ENCODE measurements at regions not wholly inside any gene's neighbourhood (a gene's known extent, or its start where the extent isn't known, plus 50 kb on each side); places are given as distances from the start of the nearest gene placed in this dataset.

DNA sequence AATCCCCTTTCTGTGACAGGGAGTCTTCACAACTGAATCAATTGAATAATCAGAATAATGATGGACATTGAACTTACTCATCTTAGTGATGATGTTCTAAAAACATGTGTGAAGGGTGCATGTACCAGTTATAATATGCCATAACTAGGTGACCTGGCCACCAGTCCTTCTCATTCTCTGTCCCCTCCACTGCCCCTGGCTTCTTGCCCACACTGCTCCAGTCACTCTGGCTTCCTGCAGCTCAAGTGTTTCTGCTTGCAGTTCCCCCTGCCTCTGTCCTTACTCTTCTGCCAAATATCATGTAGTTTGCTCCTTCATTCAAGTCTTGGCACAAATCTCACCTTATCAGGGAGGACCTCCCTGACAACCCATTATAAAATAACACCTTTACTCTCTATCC lies 168.1 kb upstream of the SLC7A11 start:
- H3K4me2 ChIP-seq (ENCODE audit: low read depth, low read length) = no peak overlapping the region
- H3K56ac ChIP-seq (ENCODE audit: extremely low read depth, insufficient read depth, low read length) = no peak overlapping the region
- H3K4me1 ChIP-seq (ENCODE audit: control insufficient read depth, insufficient read depth, low read length) = peaks cover 8% of the 10 kb centered on the region
- H3K4ac ChIP-seq (ENCODE audit: low read depth, low read length) = no peak overlapping the region
- intact Hi-C loops (cut with micrococcal nuclease) (no loop called here), dilution Hi-C loops (cut with HindIII; ENCODE audit: low sequenced_read_pairs, unreplicated experiment) (no loop called here), in situ Hi-C loops (cut with MboI; ENCODE audit: low sequenced_read_pairs) (no loop called here)
- H2AK9ac ChIP-seq (replicated peaks; ENCODE audit: low read depth, low read length, poor library complexity) = no peak overlapping the region
- H3K14ac ChIP-seq (replicated peaks; ENCODE audit: low read depth, low read length) = no peak overlapping the region
- H2BK15ac ChIP-seq (ENCODE audit: low read depth, low read length) = no peak overlapping the region
- no peak overlapping the region for H3K4me3 ChIP-seq (ENCODE audit: insufficient read depth, low read depth, low read length)
- no peak overlapping the region for H2AFZ ChIP-seq (replicated peaks; ENCODE audit: low read length, poor library complexity)
- BruUV-seq (replicated peaks) = no TSS peak
- no peaks in the 10 kb centered on the region for H3K27me3 ChIP-seq (ENCODE audit: control insufficient read depth, insufficient read depth, low read length)
- no peak overlapping the region for H4K91ac ChIP-seq (ENCODE audit: insufficient read depth, low read depth, low read length)
- no peak overlapping the region for H4K5ac ChIP-seq (ENCODE audit: low read depth, low read length)
- no peak overlapping the region for H4K8ac ChIP-seq (ENCODE audit: low read depth in 2 of 2, low read length in 2 of 2)
- POLR2A ChIA-PET (ENCODE audit: unreplicated experiment) = no interaction called here
- no peak for TF ChIP-seq RFX5 (IDR thresholded peaks at IDR 0.05; ENCODE audit: low read depth, low read length)
- TF ChIP-seq, protein P1, sequence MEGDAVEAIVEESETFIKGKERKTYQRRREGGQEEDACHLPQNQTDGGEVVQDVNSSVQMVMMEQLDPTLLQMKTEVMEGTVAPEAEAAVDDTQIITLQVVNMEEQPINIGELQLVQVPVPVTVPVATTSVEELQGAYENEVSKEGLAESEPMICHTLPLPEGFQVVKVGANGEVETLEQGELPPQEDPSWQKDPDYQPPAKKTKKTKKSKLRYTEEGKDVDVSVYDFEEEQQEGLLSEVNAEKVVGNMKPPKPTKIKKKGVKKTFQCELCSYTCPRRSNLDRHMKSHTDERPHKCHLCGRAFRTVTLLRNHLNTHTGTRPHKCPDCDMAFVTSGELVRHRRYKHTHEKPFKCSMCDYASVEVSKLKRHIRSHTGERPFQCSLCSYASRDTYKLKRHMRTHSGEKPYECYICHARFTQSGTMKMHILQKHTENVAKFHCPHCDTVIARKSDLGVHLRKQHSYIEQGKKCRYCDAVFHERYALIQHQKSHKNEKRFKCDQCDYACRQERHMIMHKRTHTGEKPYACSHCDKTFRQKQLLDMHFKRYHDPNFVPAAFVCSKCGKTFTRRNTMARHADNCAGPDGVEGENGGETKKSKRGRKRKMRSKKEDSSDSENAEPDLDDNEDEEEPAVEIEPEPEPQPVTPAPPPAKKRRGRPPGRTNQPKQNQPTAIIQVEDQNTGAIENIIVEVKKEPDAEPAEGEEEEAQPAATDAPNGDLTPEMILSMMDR (conservative IDR thresholded peaks at IDR 0.05; ENCODE audit: low read depth, low read length) = no peak
- no peak for TF ChIP-seq CEBPB (IDR thresholded peaks at IDR 0.05; ENCODE audit: low read depth, low read length)
- TF ChIP-seq CHD1 (IDR thresholded peaks at IDR 0.05; ENCODE audit: low read depth, low read length) = no peak
- TF ChIP-seq, protein P2, sequence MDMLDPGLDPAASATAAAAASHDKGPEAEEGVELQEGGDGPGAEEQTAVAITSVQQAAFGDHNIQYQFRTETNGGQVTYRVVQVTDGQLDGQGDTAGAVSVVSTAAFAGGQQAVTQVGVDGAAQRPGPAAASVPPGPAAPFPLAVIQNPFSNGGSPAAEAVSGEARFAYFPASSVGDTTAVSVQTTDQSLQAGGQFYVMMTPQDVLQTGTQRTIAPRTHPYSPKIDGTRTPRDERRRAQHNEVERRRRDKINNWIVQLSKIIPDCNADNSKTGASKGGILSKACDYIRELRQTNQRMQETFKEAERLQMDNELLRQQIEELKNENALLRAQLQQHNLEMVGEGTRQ (IDR thresholded peaks at IDR 0.05; ENCODE audit: low read depth, low read length) = no peak
- TF ChIP-seq RAD21 (IDR thresholded peaks at IDR 0.05; ENCODE audit: low read length) = no peak
- no peak for TF ChIP-seq MAFK (IDR thresholded peaks at IDR 0.05; ENCODE audit: low read depth, low read length)
- TF ChIP-seq RCOR1 (IDR thresholded peaks at IDR 0.05; ENCODE audit: insufficient replicate concordance, low read length) = no peak
- no peak for TF ChIP-seq BHLHE40 (IDR thresholded peaks at IDR 0.05; ENCODE audit: low read depth, low read length)
- H2BK20ac ChIP-seq (ENCODE audit: low read depth, low read length) = no peak overlapping the region
- H2BK120ac ChIP-seq (ENCODE audit: low read depth, low read length) = no peak overlapping the region
- no peak overlapping the region for H2BK5ac ChIP-seq (ENCODE audit: low read depth, low read length, poor library complexity, severe bottlenecking)
- H3K27ac ChIP-seq (ENCODE audit: insufficient read depth, low read length) = no peak overlapping the region
- DNase-seq = no peak
- no peak for ATAC-seq (ENCODE audit: low read depth)
- CTCF ChIA-PET = no interaction called here
- no peaks in the 10 kb centered on the region for H3K36me3 ChIP-seq (ENCODE audit: control insufficient read depth, insufficient read depth, low read length)
- H3K23ac ChIP-seq (ENCODE audit: low read depth, low read length) = no peak overlapping the region
- H2AK5ac ChIP-seq (ENCODE audit: low read depth, low read length) = no peak overlapping the region
- peaks cover 4% of the 10 kb centered on the region for H3K9me1 ChIP-seq (ENCODE audit: insufficient read depth, low read length)
- H3K18ac ChIP-seq (ENCODE audit: low read depth, low read length) = no peak overlapping the region
- H3K9me3 ChIP-seq (ENCODE audit: control insufficient read depth, insufficient read depth, low read length) = no peaks in the 10 kb centered on the region
- no peaks in the 10 kb centered on the region for H4K20me1 ChIP-seq (ENCODE audit: insufficient read depth, low read length)
- no peaks in the 10 kb centered on the region for H3K79me1 ChIP-seq (ENCODE audit: low read depth in 1 of 2, low read length in 2 of 2)
- no peak overlapping the region for H3K9ac ChIP-seq (ENCODE audit: low read depth, low read length)
